ENCODE measurements at regions not wholly inside any gene's neighbourhood (a gene's known extent, or its start where the extent isn't known, plus 50 kb on each side); places are given as distances from the start of the nearest gene placed in this dataset.

DNA sequence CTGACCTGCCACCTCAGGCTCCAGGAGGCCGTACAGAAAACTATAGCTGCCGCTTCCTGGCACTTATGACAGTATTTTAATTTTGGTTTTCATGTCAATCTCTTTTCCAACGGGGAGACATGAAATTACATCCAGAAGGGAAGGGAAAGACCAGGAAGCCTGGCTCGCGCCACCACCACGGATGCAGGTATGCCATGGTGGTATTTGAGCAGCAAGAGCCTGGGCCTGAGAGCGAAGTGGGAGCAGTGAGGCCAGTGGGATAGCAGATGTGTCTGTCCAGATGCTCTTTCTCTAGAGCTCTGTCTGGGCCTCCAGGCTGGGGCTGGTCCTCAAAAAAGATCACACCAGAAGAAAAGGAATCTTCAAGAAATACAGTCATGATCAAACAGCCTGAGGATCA is 82.5 kb upstream of the CPEB2 start:
- no peak for TF ChIP-seq POLR2A (IDR thresholded peaks at IDR 0.05)
- TF ChIP-seq, protein P1, sequence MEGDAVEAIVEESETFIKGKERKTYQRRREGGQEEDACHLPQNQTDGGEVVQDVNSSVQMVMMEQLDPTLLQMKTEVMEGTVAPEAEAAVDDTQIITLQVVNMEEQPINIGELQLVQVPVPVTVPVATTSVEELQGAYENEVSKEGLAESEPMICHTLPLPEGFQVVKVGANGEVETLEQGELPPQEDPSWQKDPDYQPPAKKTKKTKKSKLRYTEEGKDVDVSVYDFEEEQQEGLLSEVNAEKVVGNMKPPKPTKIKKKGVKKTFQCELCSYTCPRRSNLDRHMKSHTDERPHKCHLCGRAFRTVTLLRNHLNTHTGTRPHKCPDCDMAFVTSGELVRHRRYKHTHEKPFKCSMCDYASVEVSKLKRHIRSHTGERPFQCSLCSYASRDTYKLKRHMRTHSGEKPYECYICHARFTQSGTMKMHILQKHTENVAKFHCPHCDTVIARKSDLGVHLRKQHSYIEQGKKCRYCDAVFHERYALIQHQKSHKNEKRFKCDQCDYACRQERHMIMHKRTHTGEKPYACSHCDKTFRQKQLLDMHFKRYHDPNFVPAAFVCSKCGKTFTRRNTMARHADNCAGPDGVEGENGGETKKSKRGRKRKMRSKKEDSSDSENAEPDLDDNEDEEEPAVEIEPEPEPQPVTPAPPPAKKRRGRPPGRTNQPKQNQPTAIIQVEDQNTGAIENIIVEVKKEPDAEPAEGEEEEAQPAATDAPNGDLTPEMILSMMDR (IDR thresholded peaks at IDR 0.05): no peak

Data from vagina (tissue), 2 donors.